T-cell (primary cell): ENCODE measurements at regions not wholly inside any gene's neighbourhood (a gene's known extent, or its start where the extent isn't known, plus 50 kb on each side); places are given as distances from the start of the nearest gene placed in this dataset.

Experiments
- ATAC-seq, 4 experiments: fragments of 200-7000 bp in 3 of 4; fragments of 150-1000 bp in 1 of 4; cut with Tn5 transposase; replicated peaks in 1 of 4; 1 replicate in 3 of 4; 2 replicates in 1 of 4; pipeline ENCODE4 v1.10.0; 2021; ENCODE audit warnings: moderate library complexity in 3 of 4, mild to moderate bottlenecking in 2 of 4, moderate number of reproducible peaks in 1 of 4
- CTCF ChIA-PET, 2 donors: fragments of 300-600 bp; sonication (Branson Sonifier 250); formaldehyde crosslinking; loops; one replicate each; lab custom pipeline; 2022; ENCODE audit warnings: antibody characterized with exemption in 2 of 2; lab: Charles Lee
- POLR2A ChIA-PET, 2 donors: fragments of 300-600 bp; sonication (Branson Sonifier 250); formaldehyde crosslinking; loops; one replicate each; lab custom pipeline; 2022; ENCODE audit warnings: antibody characterized with exemption in 2 of 2; lab: Charles Lee
- DNase-seq, 35 experiments: peaks; one replicate each; pipeline versions ENCODE4 v3.0.0 to v3.0.0-alpha.2; 2013 to 2023
- H3K27ac ChIP-seq: one replicate; pipeline ENCODE4 v1.5.1; 2013; ENCODE audit warnings: low read length
- H3K27me3 ChIP-seq, 2 experiments: replicated peaks in 1 of 2; 1 replicate in 1 of 2; 2 replicates in 1 of 2; pipeline versions ENCODE4 v1.6.1 to v1.7.0; 2013; ENCODE audit warnings: low read length in 1 of 2, mixed read lengths in 1 of 2; ENCODE audit not compliant: control insufficient read depth in 2 of 2, insufficient read depth in 2 of 2; ENCODE audit errors: extremely low read depth in 1 of 2
- H3K36me3 ChIP-seq, 2 donors: 1 replicate in 1 of 2; 2 replicates in 1 of 2; pipeline versions ENCODE4 v1.6.1 to v1.7.0; 2013; ENCODE audit warnings: low read length in 1 of 2; ENCODE audit not compliant: control insufficient read depth in 2 of 2, insufficient read depth in 1 of 2; ENCODE audit errors: extremely low read depth in 1 of 2
- H3K4me1 ChIP-seq, 2 experiments: 1 replicate in 1 of 2; 2 replicates in 1 of 2; pipeline versions ENCODE4 v1.6.1 to v1.7.0; 2013; ENCODE audit warnings: low read length in 2 of 2, mixed read lengths in 1 of 2; ENCODE audit not compliant: insufficient read depth in 2 of 2, control insufficient read depth in 1 of 2; ENCODE audit errors: extremely low read depth in 1 of 2
- H3K4me3 ChIP-seq, 2 donors: 1 replicate in 1 of 2; 2 replicates in 1 of 2; pipeline versions ENCODE4 v1.5.1 to v1.7.0; 2013; ENCODE audit warnings: mild to moderate bottlenecking in 2 of 2, low read length in 1 of 2, moderate library complexity in 1 of 2; ENCODE audit not compliant: control insufficient read depth in 1 of 2; ENCODE audit errors: extremely low read depth in 1 of 2
- H3K9me3 ChIP-seq: 2 replicates; pipeline ENCODE4 v1.7.0; 2013
- H3K27ac Mint-ChIP-seq, 2 donors: one replicate each; pipeline ENCODE4 v1.8.0; 2020 to 2021; ENCODE audit warnings: mild to moderate bottlenecking in 2 of 2, mixed read lengths in 2 of 2
- H3K27me3 Mint-ChIP-seq, 2 donors: one replicate each; pipeline ENCODE4 v1.8.0; 2021 to 2022; ENCODE audit warnings: mixed read lengths in 2 of 2
- H3K36me3 Mint-ChIP-seq: one replicate; pipeline ENCODE4 v1.8.0; 2021; ENCODE audit warnings: mixed read lengths
- H3K4me1 Mint-ChIP-seq, 3 donors: one replicate each; pipeline ENCODE4 v1.8.0; 2020 to 2022; ENCODE audit warnings: mixed read lengths in 3 of 3, mild to moderate bottlenecking in 1 of 3
- H3K4me3 Mint-ChIP-seq, 3 donors: one replicate each; pipeline ENCODE4 v1.8.0; 2020 to 2022; ENCODE audit warnings: mild to moderate bottlenecking in 3 of 3, mixed read lengths in 3 of 3, moderate library complexity in 3 of 3
- H3K9me3 Mint-ChIP-seq, 3 donors: one replicate each; pipeline ENCODE4 v1.8.0; 2020 to 2022; ENCODE audit warnings: mixed read lengths in 3 of 3
- WGBS: methylation state at CpG from one replicate; pipeline ENCODE4 v1.1.5; 2013; ENCODE audit warnings: missing lambda C conversion rate; ENCODE audit not compliant: insufficient coverage; 5-methylcytosine and 5-hydroxymethylcytosine counted together

DNA sequence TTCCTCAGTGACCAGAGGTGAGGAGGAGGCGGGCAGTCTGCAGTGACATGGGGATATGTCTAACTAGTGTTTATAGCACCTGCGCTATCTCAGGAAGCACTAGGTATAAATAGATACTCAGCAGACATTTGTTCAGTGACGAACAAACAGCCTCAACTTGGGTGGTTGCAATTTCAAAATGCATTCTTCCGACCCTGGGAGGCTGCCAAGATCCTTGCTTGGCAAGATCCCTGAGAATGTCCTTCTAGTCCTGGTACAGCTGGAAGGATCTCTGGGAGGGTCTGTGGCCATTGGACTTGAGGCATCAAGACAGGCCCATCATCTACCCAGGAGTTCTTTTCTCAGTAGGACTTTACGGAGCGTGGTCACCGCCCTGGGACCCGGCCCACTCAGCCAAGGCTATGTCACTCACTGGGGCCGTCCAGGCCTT, 299.5 kb downstream of the ZNF536 start:
- Mint-ChIP-seq H3K36me3 (no peaks in the 10 kb centered on the region), H3K4me1 (no peaks in the 10 kb centered on the region), H3K27ac (no peak overlapping the region), H3K4me3 (no peak overlapping the region), H3K9me3 (no peaks in the 10 kb centered on the region), H3K27me3 (peaks cover 25 to 39% of the 10 kb centered on the region in 2 donors)
- POLR2A ChIA-PET: no interaction called here
- no peak overlapping the region for H3K4me3 ChIP-seq
- DNase-seq: no peak
- no peak overlapping the region for H3K27ac ChIP-seq
- H3K27me3 ChIP-seq: peaks cover 3 to 49% of the 10 kb centered on the region in 2 experiments
- H3K4me1 ChIP-seq: peaks cover 0 to 3% of the 10 kb centered on the region in 2 experiments
- WGBS: 83% methylated on average over 7 of the region's 9 CpGs
- no peak for ATAC-seq
- no peaks in the 10 kb centered on the region for H3K9me3 ChIP-seq
- no peaks in the 10 kb centered on the region for H3K36me3 ChIP-seq
- CTCF ChIA-PET: no interaction called here

DNA sequence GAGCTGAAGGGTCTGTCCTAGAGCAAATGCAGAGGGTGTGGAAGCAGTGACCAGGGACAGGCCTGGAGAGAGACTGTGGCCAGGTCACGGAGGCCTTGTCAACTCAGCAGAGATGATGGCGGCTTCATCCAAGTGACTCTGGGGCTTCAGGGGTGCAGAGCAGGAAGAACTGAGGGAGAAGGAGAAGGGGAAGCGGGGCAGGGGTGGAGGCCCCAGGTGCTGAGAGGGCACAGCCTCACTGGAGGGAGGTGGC, 299.1 kb downstream of the ZNF536 start:
- POLR2A ChIA-PET: no interaction called here

DNA sequence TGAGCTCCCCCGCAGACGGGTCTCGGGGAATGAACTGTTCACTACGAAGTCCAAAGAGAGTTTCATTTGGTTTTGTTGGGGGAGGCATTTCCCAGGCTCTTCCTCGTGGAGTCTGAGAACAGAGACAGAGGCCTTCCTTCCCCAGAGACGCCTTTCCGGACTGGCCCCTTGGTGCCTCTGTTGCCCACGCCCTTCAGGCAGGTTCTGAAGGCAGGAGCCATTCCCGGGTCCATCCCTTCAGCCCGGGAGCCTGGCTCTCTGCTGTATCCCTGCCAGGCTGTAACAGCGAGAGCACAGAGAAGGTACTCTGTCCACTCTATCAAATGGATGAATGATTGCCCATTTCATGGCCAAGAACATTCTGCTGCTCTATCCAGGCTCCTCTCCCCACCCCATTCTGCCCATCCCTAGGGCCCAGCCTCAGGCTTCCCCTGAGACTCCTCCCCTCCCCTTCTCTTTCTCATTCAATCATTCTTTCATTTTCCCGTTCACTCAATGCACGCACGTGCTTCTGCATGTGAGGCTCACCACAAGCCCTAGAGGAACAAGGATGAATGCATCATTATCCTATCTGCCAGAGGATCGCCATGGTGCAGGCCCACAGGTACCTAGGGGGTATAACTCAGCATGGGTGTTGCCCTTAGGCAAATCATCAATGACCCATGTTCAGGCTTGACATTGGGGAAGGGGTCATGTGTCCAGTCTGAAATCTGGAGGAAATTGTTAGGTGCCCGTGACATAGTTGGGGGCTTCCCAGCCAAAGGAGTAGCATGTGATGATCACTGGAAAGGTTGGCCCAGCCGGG, 298.6 kb downstream of the ZNF536 start:
- no peak overlapping the region for H3K4me3 ChIP-seq
- Mint-ChIP-seq H3K4me3 (no peak overlapping the region), H3K36me3 (no peaks in the 10 kb centered on the region), H3K27ac (no peak overlapping the region), H3K4me1 (no peaks in the 10 kb centered on the region), H3K9me3 (no peaks in the 10 kb centered on the region), H3K27me3 (peaks cover 29 to 41% of the 10 kb centered on the region in 2 donors)
- DNase-seq (no peak), ATAC-seq (no peak)
- 78% methylated on average over 17 of the region's 17 CpGs for WGBS
- no peaks in the 10 kb centered on the region for H3K9me3 ChIP-seq
- ChIA-PET CTCF (interaction anchor here in 1 of 2 donors (1.0 kb wide), 1 partner anchor 1554 kb away, joined by 6 read pairs; no protein-coding TSS in a partner anchor), POLR2A (no interaction called here)
- peaks cover 0 to 3% of the 10 kb centered on the region in 2 experiments for H3K4me1 ChIP-seq
- no peaks in the 10 kb centered on the region for H3K36me3 ChIP-seq
- H3K27ac ChIP-seq: no peak overlapping the region
- H3K27me3 ChIP-seq: peaks cover 3 to 56% of the 10 kb centered on the region in 2 experiments

More for the DNA sequence above, 299.1 kb downstream of the ZNF536 start:
- no peak overlapping the region for H3K4me3 ChIP-seq
- CTCF ChIA-PET: no interaction called here
- peaks cover 3 to 50% of the 10 kb centered on the region in 2 experiments for H3K27me3 ChIP-seq
- Mint-ChIP-seq H3K27ac (no peak overlapping the region), H3K9me3 (no peaks in the 10 kb centered on the region), H3K4me1 (no peaks in the 10 kb centered on the region), H3K4me3 (no peak overlapping the region), H3K27me3 (peaks cover 27 to 40% of the 10 kb centered on the region in 2 donors), H3K36me3 (no peaks in the 10 kb centered on the region)
- peaks cover 0 to 3% of the 10 kb centered on the region in 2 experiments for H3K4me1 ChIP-seq
- no peaks in the 10 kb centered on the region for H3K36me3 ChIP-seq
- H3K9me3 ChIP-seq: no peaks in the 10 kb centered on the region
- ATAC-seq (no peak), DNase-seq (no peak)
- H3K27ac ChIP-seq: no peak overlapping the region
- 93% methylated on average over 2 of the region's 3 CpGs for WGBS

GRCh38 chr19:30670011-30670329, 297.8 kb downstream of the ZNF536 start:
- Mint-ChIP-seq H3K9me3 (no peaks in the 10 kb centered on the region), H3K27me3 (peaks cover 34 to 41% of the 10 kb centered on the region in 2 donors), H3K4me1 (no peaks in the 10 kb centered on the region), H3K27ac (no peak overlapping the region), H3K36me3 (no peaks in the 10 kb centered on the region), H3K4me3 (no peak overlapping the region)
- no peaks in the 10 kb centered on the region for H3K36me3 ChIP-seq
- peaks cover 3 to 62% of the 10 kb centered on the region in 2 experiments for H3K27me3 ChIP-seq
- no peak for DNase-seq
- H3K4me1 ChIP-seq: peaks cover 0 to 3% of the 10 kb centered on the region in 2 experiments
- H3K9me3 ChIP-seq: no peaks in the 10 kb centered on the region
- no peak for ATAC-seq
- no peak overlapping the region for H3K27ac ChIP-seq
- 57% methylated on average over 1 of the region's 14 CpGs for WGBS
- POLR2A ChIA-PET: no interaction called here
- no peak overlapping the region for H3K4me3 ChIP-seq
- CTCF ChIA-PET: interaction anchor here in 1 of 2 donors (1.0 to 1.4 kb wide), 3 partner anchors 9 to 1588 kb away, joined by 3 to 6 read pairs (median 3); no protein-coding TSS in a partner anchor

- WGBS: 29% methylated on average over 19 of the region's 25 CpGs
- Mint-ChIP-seq H3K4me1 (no peaks in the 10 kb centered on the region), H3K4me3 (no peak overlapping the region), H3K9me3 (no peaks in the 10 kb centered on the region), H3K27me3 (peaks cover 34 to 41% of the 10 kb centered on the region in 2 donors), H3K36me3 (no peaks in the 10 kb centered on the region), H3K27ac (no peak overlapping the region)
- ATAC-seq: no peak
- Histone ChIP-seq H3K27ac (no peak overlapping the region), H3K27me3 (peaks cover 3 to 62% of the 10 kb centered on the region in 2 experiments), H3K4me1 (peaks cover 0 to 3% of the 10 kb centered on the region in 2 experiments), H3K4me3 (no peak overlapping the region), H3K36me3 (no peaks in the 10 kb centered on the region), H3K9me3 (no peaks in the 10 kb centered on the region)
- CTCF ChIA-PET: interaction anchor here in 1 of 2 donors (1.0 to 1.4 kb wide), 3 partner anchors 10 to 1588 kb away, joined by 3 to 6 read pairs (median 3); no protein-coding TSS in a partner anchor
- peak in 27 of 35 experiments; percentile 3 to 51 (median 26) for DNase-seq
- POLR2A ChIA-PET: no interaction called here
Observed at GRCh38 chr19:30669329-30670010, 297.3 kb downstream of the ZNF536 start.

GRCh38 chr19:30668521-30669155, 296.5 kb downstream of the ZNF536 start:
- no peak for ATAC-seq

More at GRCh38 chr19:30668521-30669155, 296.5 kb downstream of the ZNF536 start:
- Mint-ChIP-seq H3K27me3 (peaks cover 33 to 47% of the 10 kb centered on the region in 2 donors), H3K9me3 (no peaks in the 10 kb centered on the region), H3K27ac (no peak overlapping the region), H3K4me1 (no peaks in the 10 kb centered on the region), H3K4me3 (no peak overlapping the region), H3K36me3 (no peaks in the 10 kb centered on the region)
- CTCF ChIA-PET: interaction anchor here (1.1 to 2.3 kb wide), 3 partner anchors 10 to 1589 kb away, joined by 3 to 11 read pairs (median 3); no protein-coding TSS in a partner anchor
- Histone ChIP-seq H3K36me3 (no peaks in the 10 kb centered on the region), H3K4me1 (peaks cover 0 to 3% of the 10 kb centered on the region in 2 experiments), H3K27ac (no peak overlapping the region), H3K27me3 (peaks cover 3 to 61% of the 10 kb centered on the region in 2 experiments), H3K9me3 (no peaks in the 10 kb centered on the region), H3K4me3 (no peak overlapping the region)
- DNase-seq: no peak
- POLR2A ChIA-PET: no interaction called here
- WGBS: 69% methylated on average over 7 of the region's 16 CpGs
